PC-3 (cell line): ENCODE measurements at regions not wholly inside any gene's neighbourhood (a gene's known extent, or its start where the extent isn't known, plus 50 kb on each side); places are given as distances from the start of the nearest gene placed in this dataset.

ENCODE experiments used
- CTCF ChIP-seq: fragments of 300-600 bp; sonication (generic); conservative IDR thresholded peaks from 2 replicates; pipeline ENCODE4 v1.5.1; 2017; ENCODE audit warnings: antibody characterized with exemption, low read depth, mild to moderate bottlenecking, low read length
- EZH2 ChIP-seq: fragments of 300-600 bp; sonication (generic); IDR thresholded peaks from one replicate; pipeline ENCODE4 v1.6.1; 2017; ENCODE audit warnings: antibody characterized with exemption, mild to moderate bottlenecking, low read length; ENCODE audit not compliant: unreplicated experiment

- TF ChIP-seq CTCF, result no peak
- no peak for TF ChIP-seq EZH2
Observed at GRCh38 chr13:40433577-40433976, 232.9 kb downstream of the FOXO1 start.
